H9 (cell line): ENCODE measurements at regions not wholly inside any gene's neighbourhood (a gene's known extent, or its start where the extent isn't known, plus 50 kb on each side); places are given as distances from the start of the nearest gene placed in this dataset.

Experiments used
- DNase-seq: peaks from one replicate; pipeline ENCODE4 v3.0.0-alpha.2; 2017
- H2AFZ ChIP-seq: one replicate; pipeline ENCODE4 v1.6.1; 2013; ENCODE audit warnings: mild to moderate bottlenecking, low read length, control low read depth, moderate library complexity
- H2AK5ac ChIP-seq: 2 replicates; pipeline ENCODE4 v1.6.1; 2013; ENCODE audit warnings: low read length, control low read depth, mixed read lengths; ENCODE audit not compliant: insufficient read length
- H2BK120ac ChIP-seq: one replicate; pipeline ENCODE4 v1.6.1; 2013; ENCODE audit warnings: low read depth, mild to moderate bottlenecking, low read length, control low read depth, inconsistent platforms; ENCODE audit not compliant: poor library complexity, severe bottlenecking
- H2BK12ac ChIP-seq: 2 replicates; pipeline ENCODE4 v1.6.1; 2013; ENCODE audit warnings: low read length, control low read depth, mixed read lengths, low read depth; ENCODE audit not compliant: insufficient read length
- H2BK15ac ChIP-seq: 2 replicates; pipeline ENCODE4 v1.6.1; 2013; ENCODE audit warnings: low read depth, low read length, control low read depth
- H2BK20ac ChIP-seq: one replicate; pipeline ENCODE4 v1.6.1; 2013; ENCODE audit warnings: low read depth, mild to moderate bottlenecking, low read length, control low read depth, inconsistent platforms; ENCODE audit not compliant: poor library complexity, severe bottlenecking
- H2BK5ac ChIP-seq: 2 replicates; pipeline ENCODE4 v1.6.1; 2013; ENCODE audit warnings: low read length, control low read depth, mixed read lengths; ENCODE audit not compliant: insufficient read length
- H3K14ac ChIP-seq: 2 replicates; pipeline ENCODE4 v1.6.1; 2013; ENCODE audit warnings: low read length, control low read depth; ENCODE audit not compliant: insufficient read depth
- H3K18ac ChIP-seq: 2 replicates; pipeline ENCODE4 v1.6.1; 2013; ENCODE audit warnings: low read depth, mild to moderate bottlenecking, mixed read lengths, low read length, control low read depth; ENCODE audit not compliant: insufficient read length
- H3K23ac ChIP-seq: 2 replicates; pipeline ENCODE4 v1.6.1; 2013; ENCODE audit warnings: low read length, control low read depth, mixed read lengths, low read depth; ENCODE audit not compliant: insufficient read length
- H3K23me2 ChIP-seq: 2 replicates; pipeline ENCODE4 v1.6.1; 2013; ENCODE audit warnings: low read depth, mild to moderate bottlenecking, mixed read lengths, low read length, control low read depth; ENCODE audit not compliant: insufficient read length, poor library complexity, severe bottlenecking
- H3K27ac ChIP-seq: 2 replicates; pipeline ENCODE4 v1.5.1; 2013; ENCODE audit warnings: low read length, control low read depth, mixed read lengths, low read depth; ENCODE audit not compliant: insufficient read length
- H3K27me3 ChIP-seq: 2 replicates; pipeline ENCODE4 v1.6.1; 2013; ENCODE audit warnings: low read length, control low read depth, inconsistent platforms; ENCODE audit not compliant: insufficient read depth
- H3K4ac ChIP-seq: 2 replicates; pipeline ENCODE4 v1.6.1; 2013; ENCODE audit warnings: low read depth, mild to moderate bottlenecking, control low read depth, inconsistent platforms, low read length, moderate library complexity
- H3K4me1 ChIP-seq: 2 replicates; pipeline ENCODE4 v1.6.1; 2013; ENCODE audit warnings: low read length, control low read depth, inconsistent platforms; ENCODE audit not compliant: insufficient read depth
- H3K4me2 ChIP-seq: 2 replicates; pipeline ENCODE4 v1.6.1; 2013; ENCODE audit warnings: low read length, control low read depth, mixed read lengths; ENCODE audit not compliant: insufficient read length, insufficient read depth
- H3K56ac ChIP-seq: 2 replicates; pipeline ENCODE4 v1.6.1; 2013; ENCODE audit warnings: low read depth, mild to moderate bottlenecking, mixed read lengths, low read length, control low read depth; ENCODE audit not compliant: insufficient read length
- H3K79me1 ChIP-seq: 2 replicates; pipeline ENCODE4 v1.6.1; 2013; ENCODE audit warnings: low read depth, mild to moderate bottlenecking, moderate library complexity, low read length, control low read depth, inconsistent platforms; ENCODE audit not compliant: insufficient read depth, poor library complexity, severe bottlenecking
- H3K79me2 ChIP-seq: 2 replicates; pipeline ENCODE4 v1.6.1; 2013; ENCODE audit warnings: low read length, control low read depth, inconsistent platforms; ENCODE audit not compliant: insufficient read depth
- H3K9ac ChIP-seq: 2 replicates; pipeline ENCODE4 v1.6.1; 2013; ENCODE audit warnings: low read length, control low read depth, mixed read lengths; ENCODE audit not compliant: insufficient read length; ENCODE audit errors: extremely low read depth
- H3K9me3 ChIP-seq: one replicate; pipeline ENCODE4 v1.6.1; 2013; ENCODE audit warnings: low read depth, low read length, inconsistent platforms; ENCODE audit not compliant: control insufficient read depth
- H3T11ph ChIP-seq: one replicate; pipeline ENCODE4 v1.6.1; 2013; ENCODE audit warnings: mild to moderate bottlenecking, low read length, control low read depth, inconsistent platforms
- H4K20me1 ChIP-seq: one replicate; pipeline ENCODE4 v1.6.1; 2013; ENCODE audit not compliant: control insufficient read depth, insufficient read length, insufficient read depth
- H4K5ac ChIP-seq: 2 replicates; pipeline ENCODE4 v1.6.1; 2013; ENCODE audit warnings: low read depth, mild to moderate bottlenecking, mixed read lengths, low read length, control low read depth; ENCODE audit not compliant: insufficient read length
- H4K8ac ChIP-seq: replicated peaks from 2 replicates; pipeline ENCODE4 v1.6.1; 2013; ENCODE audit warnings: low read length, control low read depth, mixed read lengths, low read depth; ENCODE audit not compliant: insufficient read length
- H4K91ac ChIP-seq: 2 replicates; pipeline ENCODE4 v1.6.1; 2013; ENCODE audit warnings: low read depth, mild to moderate bottlenecking, moderate library complexity, mixed read lengths, low read length, control low read depth; ENCODE audit not compliant: insufficient read length
- H3K27ac Mint-ChIP-seq, 3 experiments: 2 replicates in 2 of 3; 3 replicates in 1 of 3; pipeline ENCODE4 v1.8.0; 2020 to 2021; ENCODE audit warnings: mixed read lengths in 3 of 3, mild to moderate bottlenecking in 1 of 3, moderate library complexity in 1 of 3
- H3K27me3 Mint-ChIP-seq: 2 replicates; pipeline ENCODE4 v1.8.0; 2021; ENCODE audit warnings: low read depth, mild to moderate bottlenecking, moderate library complexity, mixed read lengths
- H3K36me3 Mint-ChIP-seq, 3 experiments: 2 replicates in 2 of 3; 3 replicates in 1 of 3; pipeline ENCODE4 v1.8.0; 2020 to 2021; ENCODE audit warnings: low read depth in 3 of 3, mixed read lengths in 3 of 3; ENCODE audit not compliant: insufficient read depth in 1 of 3
- H3K4me1 Mint-ChIP-seq, 2 experiments: 2 replicates each; pipeline ENCODE4 v1.8.0; 2020; ENCODE audit warnings: mixed read lengths in 2 of 2
- H3K4me3 Mint-ChIP-seq, 2 experiments: 2 replicates in 1 of 2; 3 replicates in 1 of 2; pipeline ENCODE4 v1.8.0; 2020 to 2021; ENCODE audit warnings: mild to moderate bottlenecking in 2 of 2, mixed read lengths in 2 of 2, moderate library complexity in 1 of 2
- H3K9me3 Mint-ChIP-seq, 2 experiments: 2 replicates in 1 of 2; 3 replicates in 1 of 2; pipeline ENCODE4 v1.8.0; 2020; ENCODE audit warnings: mild to moderate bottlenecking in 2 of 2, mixed read lengths in 2 of 2, moderate library complexity in 1 of 2
- WGBS: extraction: QIAGEN DNeasy Blood & Tissue Kit; methylation state at CpG from one replicate; pipeline ENCODE4 v1.1.7; 2013; ENCODE audit warnings: missing lambda C conversion rate, low lambda C conversion rate, mixed read lengths; ENCODE audit not compliant: insufficient read length; ENCODE audit errors: extremely low coverage; 5-methylcytosine and 5-hydroxymethylcytosine counted together
- TF ChIP-seq, protein P1 (sequence below): fragments of 200-600 bp; sonication (generic); conservative IDR thresholded peaks from 3 replicates; pipeline ENCODE4 v1.8.0; 2021; ENCODE audit warnings: antibody characterized with exemption, mild to moderate bottlenecking

- Histone ChIP-seq H3K4ac (no peak overlapping the region), H4K20me1 (no peaks in the 10 kb centered on the region), H3K9me3 (peaks cover 5% of the 10 kb centered on the region), H3K4me2 (no peak overlapping the region), H4K91ac (no peak overlapping the region), H3K23ac (no peak overlapping the region), H2BK120ac (no peak overlapping the region), H2AK5ac (no peak overlapping the region), H3K14ac (no peak overlapping the region), H2BK5ac (no peak overlapping the region), H3K56ac (no peak overlapping the region), H4K5ac (no peak overlapping the region), H2BK12ac (no peak overlapping the region), H3K9ac (no peak overlapping the region), H3K27me3 (no peaks in the 10 kb centered on the region), H3K23me2 (peaks cover 3% of the 10 kb centered on the region), H3K18ac (no peak overlapping the region), H2AFZ (no peak overlapping the region), H3K27ac (no peak overlapping the region), H4K8ac (no peak overlapping the region), H3T11ph (no peak overlapping the region), H2BK15ac (no peak overlapping the region), H3K79me1 (no peaks in the 10 kb centered on the region), H3K79me2 (no peaks in the 10 kb centered on the region), H2BK20ac (no peak overlapping the region), H3K4me1 (peaks cover 4% of the 10 kb centered on the region; the same call in 1 of the 2 replicates)
- Mint-ChIP-seq H3K27ac (no peak overlapping the region), H3K36me3 (peaks cover 5 to 29% (median 13%) of the 10 kb centered on the region in 3 experiments; a peak in 6 of 7 replicates), H3K4me1 (peaks cover 11 to 18% of the 10 kb centered on the region in 2 experiments), H3K27me3 (no peaks in the 10 kb centered on the region), H3K4me3 (no peak overlapping the region), H3K9me3 (peaks cover 12 to 18% of the 10 kb centered on the region in 2 experiments)
- no peak for DNase-seq
- WGBS: no CpG with 5 or more reads among the region's 6 CpGs
- TF ChIP-seq, protein P1, sequence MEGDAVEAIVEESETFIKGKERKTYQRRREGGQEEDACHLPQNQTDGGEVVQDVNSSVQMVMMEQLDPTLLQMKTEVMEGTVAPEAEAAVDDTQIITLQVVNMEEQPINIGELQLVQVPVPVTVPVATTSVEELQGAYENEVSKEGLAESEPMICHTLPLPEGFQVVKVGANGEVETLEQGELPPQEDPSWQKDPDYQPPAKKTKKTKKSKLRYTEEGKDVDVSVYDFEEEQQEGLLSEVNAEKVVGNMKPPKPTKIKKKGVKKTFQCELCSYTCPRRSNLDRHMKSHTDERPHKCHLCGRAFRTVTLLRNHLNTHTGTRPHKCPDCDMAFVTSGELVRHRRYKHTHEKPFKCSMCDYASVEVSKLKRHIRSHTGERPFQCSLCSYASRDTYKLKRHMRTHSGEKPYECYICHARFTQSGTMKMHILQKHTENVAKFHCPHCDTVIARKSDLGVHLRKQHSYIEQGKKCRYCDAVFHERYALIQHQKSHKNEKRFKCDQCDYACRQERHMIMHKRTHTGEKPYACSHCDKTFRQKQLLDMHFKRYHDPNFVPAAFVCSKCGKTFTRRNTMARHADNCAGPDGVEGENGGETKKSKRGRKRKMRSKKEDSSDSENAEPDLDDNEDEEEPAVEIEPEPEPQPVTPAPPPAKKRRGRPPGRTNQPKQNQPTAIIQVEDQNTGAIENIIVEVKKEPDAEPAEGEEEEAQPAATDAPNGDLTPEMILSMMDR: no peak
Measured at GRCh38 chr9:2247340-2247739, 232.2 kb downstream of the SMARCA2 start.
